ENCODE measurements at regions not wholly inside any gene's neighbourhood (a gene's known extent, or its start where the extent isn't known, plus 50 kb on each side); places are given as distances from the start of the nearest gene placed in this dataset.

- TF ChIP-seq CBFB (CRISPR knock-in tag; IDR thresholded peaks at IDR 0.05) (no peak), NEUROD1 (IDR thresholded peaks at IDR 0.05; ENCODE audit: borderline replicate concordance, low read depth, low read length, partially characterized antibody) (no peak), ZNF561 (CRISPR knock-in tag; conservative IDR thresholded peaks at IDR 0.05) (no peak), ARID1B (IDR thresholded peaks at IDR 0.05) (peak; percentile 40; the same call in 1 of the 2 replicates), NFRKB (IDR thresholded peaks at IDR 0.05; ENCODE audit: low read depth) (no peak), HOXB6 (CRISPR knock-in tag; IDR thresholded peaks at IDR 0.05; ENCODE audit: borderline replicate concordance) (no peak), STAT5B (CRISPR knock-in tag; IDR thresholded peaks at IDR 0.05) (no peak), ZBTB2 (IDR thresholded peaks at IDR 0.05) (no peak), HMG20B (CRISPR knock-in tag; IDR thresholded peaks at IDR 0.05) (no peak), IRF1 (CRISPR knock-in tag; IDR thresholded peaks at IDR 0.05; ENCODE audit: borderline replicate concordance) (no peak), GTF2F1 (IDR thresholded peaks at IDR 0.05; ENCODE audit: low read depth, low read length) (no peak), KLF10 (CRISPR knock-in tag; IDR thresholded peaks at IDR 0.05) (no peak), FOXJ3 (CRISPR knock-in tag; IDR thresholded peaks at IDR 0.05) (no peak), SMARCE1 (IDR thresholded peaks at IDR 0.05) (peak; percentile 35; the same call in 1 of the 2 replicates), MLLT1 (IDR thresholded peaks at IDR 0.05) (no peak)
These were observed 83.2 kb upstream of the TBX18 start (continued) for GRCh38 chr6:84847390-84848160.

Measured in K562 (cell line).